ENCODE measurements at regions not wholly inside any gene's neighbourhood (a gene's known extent, or its start where the extent isn't known, plus 50 kb on each side); places are given as distances from the start of the nearest gene placed in this dataset.

GRCh38 chr3:148408667-148409066, 289.0 kb upstream of the AGTR1 start:
- H2AFZ ChIP-seq (ENCODE audit: low read depth, low read length), result no peak overlapping the region

DNA sequence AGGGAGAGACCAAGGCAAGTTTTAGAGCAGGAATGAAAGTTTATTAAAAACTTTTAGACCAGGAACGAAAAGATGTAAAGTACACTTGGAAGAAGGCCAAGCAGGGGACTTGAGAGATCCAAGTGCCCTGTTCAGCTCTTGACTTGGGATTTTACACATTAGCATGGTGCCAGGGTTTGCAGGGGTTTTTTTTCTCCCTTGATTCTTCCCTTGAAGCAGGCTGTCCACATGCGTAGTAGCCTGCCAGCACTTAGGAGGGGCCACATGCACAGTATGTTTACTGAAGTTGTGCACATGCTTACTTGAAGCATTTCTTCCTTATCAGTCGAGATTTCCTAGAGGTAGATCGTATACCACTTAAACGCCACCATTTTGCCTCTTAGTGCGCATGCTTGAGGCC, 277.5 kb upstream of the AGTR1 start:
- TF ChIP-seq TAF1 (IDR thresholded peaks at IDR 0.05; ENCODE audit: low read depth), result no peak
- TF ChIP-seq EZH2 (IDR thresholded peaks at IDR 0.05; ENCODE audit: borderline replicate concordance, insufficient read depth, low read length, poor library complexity, severe bottlenecking), result no peak
- TF ChIP-seq, protein P1, sequence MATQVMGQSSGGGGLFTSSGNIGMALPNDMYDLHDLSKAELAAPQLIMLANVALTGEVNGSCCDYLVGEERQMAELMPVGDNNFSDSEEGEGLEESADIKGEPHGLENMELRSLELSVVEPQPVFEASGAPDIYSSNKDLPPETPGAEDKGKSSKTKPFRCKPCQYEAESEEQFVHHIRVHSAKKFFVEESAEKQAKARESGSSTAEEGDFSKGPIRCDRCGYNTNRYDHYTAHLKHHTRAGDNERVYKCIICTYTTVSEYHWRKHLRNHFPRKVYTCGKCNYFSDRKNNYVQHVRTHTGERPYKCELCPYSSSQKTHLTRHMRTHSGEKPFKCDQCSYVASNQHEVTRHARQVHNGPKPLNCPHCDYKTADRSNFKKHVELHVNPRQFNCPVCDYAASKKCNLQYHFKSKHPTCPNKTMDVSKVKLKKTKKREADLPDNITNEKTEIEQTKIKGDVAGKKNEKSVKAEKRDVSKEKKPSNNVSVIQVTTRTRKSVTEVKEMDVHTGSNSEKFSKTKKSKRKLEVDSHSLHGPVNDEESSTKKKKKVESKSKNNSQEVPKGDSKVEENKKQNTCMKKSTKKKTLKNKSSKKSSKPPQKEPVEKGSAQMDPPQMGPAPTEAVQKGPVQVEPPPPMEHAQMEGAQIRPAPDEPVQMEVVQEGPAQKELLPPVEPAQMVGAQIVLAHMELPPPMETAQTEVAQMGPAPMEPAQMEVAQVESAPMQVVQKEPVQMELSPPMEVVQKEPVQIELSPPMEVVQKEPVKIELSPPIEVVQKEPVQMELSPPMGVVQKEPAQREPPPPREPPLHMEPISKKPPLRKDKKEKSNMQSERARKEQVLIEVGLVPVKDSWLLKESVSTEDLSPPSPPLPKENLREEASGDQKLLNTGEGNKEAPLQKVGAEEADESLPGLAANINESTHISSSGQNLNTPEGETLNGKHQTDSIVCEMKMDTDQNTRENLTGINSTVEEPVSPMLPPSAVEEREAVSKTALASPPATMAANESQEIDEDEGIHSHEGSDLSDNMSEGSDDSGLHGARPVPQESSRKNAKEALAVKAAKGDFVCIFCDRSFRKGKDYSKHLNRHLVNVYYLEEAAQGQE (IDR thresholded peaks at IDR 0.05; ENCODE audit: borderline replicate concordance), result no peak
- no peak for TF ChIP-seq EP300 (conservative IDR thresholded peaks at IDR 0.05; ENCODE audit: poor library complexity, severe bottlenecking)
- TF ChIP-seq, protein P2, sequence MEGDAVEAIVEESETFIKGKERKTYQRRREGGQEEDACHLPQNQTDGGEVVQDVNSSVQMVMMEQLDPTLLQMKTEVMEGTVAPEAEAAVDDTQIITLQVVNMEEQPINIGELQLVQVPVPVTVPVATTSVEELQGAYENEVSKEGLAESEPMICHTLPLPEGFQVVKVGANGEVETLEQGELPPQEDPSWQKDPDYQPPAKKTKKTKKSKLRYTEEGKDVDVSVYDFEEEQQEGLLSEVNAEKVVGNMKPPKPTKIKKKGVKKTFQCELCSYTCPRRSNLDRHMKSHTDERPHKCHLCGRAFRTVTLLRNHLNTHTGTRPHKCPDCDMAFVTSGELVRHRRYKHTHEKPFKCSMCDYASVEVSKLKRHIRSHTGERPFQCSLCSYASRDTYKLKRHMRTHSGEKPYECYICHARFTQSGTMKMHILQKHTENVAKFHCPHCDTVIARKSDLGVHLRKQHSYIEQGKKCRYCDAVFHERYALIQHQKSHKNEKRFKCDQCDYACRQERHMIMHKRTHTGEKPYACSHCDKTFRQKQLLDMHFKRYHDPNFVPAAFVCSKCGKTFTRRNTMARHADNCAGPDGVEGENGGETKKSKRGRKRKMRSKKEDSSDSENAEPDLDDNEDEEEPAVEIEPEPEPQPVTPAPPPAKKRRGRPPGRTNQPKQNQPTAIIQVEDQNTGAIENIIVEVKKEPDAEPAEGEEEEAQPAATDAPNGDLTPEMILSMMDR (IDR thresholded peaks at IDR 0.05; ENCODE audit: poor library complexity, severe bottlenecking), result no peak
- no peak for TF ChIP-seq RAD21 (conservative IDR thresholded peaks at IDR 0.05)
- no peaks in the 10 kb centered on the region for H3K79me2 ChIP-seq (replicated peaks; ENCODE audit: insufficient read depth, low read length)
- no peaks in the 10 kb centered on the region for H3K9me2 ChIP-seq (ENCODE audit: insufficient read depth, low read length)
- H3K4me3 ChIP-seq (ENCODE audit: low read length), result no peak overlapping the region
- no peaks in the 10 kb centered on the region for H3K36me3 ChIP-seq (ENCODE audit: insufficient read depth, low read length)
- H3K27me3 ChIP-seq (ENCODE audit: insufficient read depth, low read depth, low read length), result no peaks in the 10 kb centered on the region
- H3F3A ChIP-seq (ENCODE audit: insufficient read depth, low read length, poor library complexity, severe bottlenecking), result no peaks in the 10 kb centered on the region
- H2AFZ ChIP-seq (ENCODE audit: low read depth, low read length), result no peak overlapping the region
- H3K9me3 ChIP-seq (ENCODE audit: low read length), result no peaks in the 10 kb centered on the region
- no peaks in the 10 kb centered on the region for H4K20me1 ChIP-seq (ENCODE audit: insufficient read depth)
- H3K9ac ChIP-seq (ENCODE audit: low read length), result no peak overlapping the region
- H3K27ac ChIP-seq (ENCODE audit: low read length), result no peak overlapping the region
- H3K4me2 ChIP-seq (ENCODE audit: low read length), result no peak overlapping the region

More at GRCh38 chr3:148408667-148409066, 289.0 kb upstream of the AGTR1 start:
- Histone ChIP-seq H3K4me3 (ENCODE audit: low read length) (no peak overlapping the region), H3K79me2 (replicated peaks; ENCODE audit: insufficient read depth, low read length) (no peaks in the 10 kb centered on the region), H4K20me1 (ENCODE audit: insufficient read depth) (no peaks in the 10 kb centered on the region), H3K4me2 (ENCODE audit: low read length) (no peak overlapping the region), H3F3A (ENCODE audit: insufficient read depth, low read length, poor library complexity, severe bottlenecking) (no peaks in the 10 kb centered on the region), H3K36me3 (ENCODE audit: insufficient read depth, low read length) (no peaks in the 10 kb centered on the region), H3K27ac (ENCODE audit: low read length) (no peak overlapping the region), H3K27me3 (ENCODE audit: insufficient read depth, low read depth, low read length) (no peaks in the 10 kb centered on the region), H3K9me2 (ENCODE audit: insufficient read depth, low read length) (no peaks in the 10 kb centered on the region), H3K9ac (ENCODE audit: low read length) (no peak overlapping the region), H3K9me3 (ENCODE audit: low read length) (no peaks in the 10 kb centered on the region)
- TF ChIP-seq EZH2 (IDR thresholded peaks at IDR 0.05; ENCODE audit: borderline replicate concordance, insufficient read depth, low read length, poor library complexity, severe bottlenecking) (no peak), RAD21 (conservative IDR thresholded peaks at IDR 0.05) (no peak), SMC3 (conservative IDR thresholded peaks at IDR 0.05; ENCODE audit: poor library complexity) (no peak), MXI1 (conservative IDR thresholded peaks at IDR 0.05; ENCODE audit: poor library complexity, severe bottlenecking) (no peak), POLR2AphosphoS5 (IDR thresholded peaks at IDR 0.05) (no peak), EP300 (conservative IDR thresholded peaks at IDR 0.05; ENCODE audit: poor library complexity, severe bottlenecking) (no peak), TAF1 (IDR thresholded peaks at IDR 0.05; ENCODE audit: low read depth) (no peak)
- TF ChIP-seq, protein P1 (IDR thresholded peaks at IDR 0.05; ENCODE audit: borderline replicate concordance), result no peak
- TF ChIP-seq, protein P2 (IDR thresholded peaks at IDR 0.05; ENCODE audit: poor library complexity, severe bottlenecking), result no peak
